Naive thymus-derived CD8-positive, alpha-beta T cell (primary cell): ENCODE measurements at regions not wholly inside any gene's neighbourhood (a gene's known extent, or its start where the extent isn't known, plus 50 kb on each side); places are given as distances from the start of the nearest gene placed in this dataset.

Experiments used
- ATAC-seq, 2 donors: fragments of 150-1000 bp; cut with Tn5 transposase in 1 of 2; sonication (Bioruptor Pico), chemical (Tn5 transposase) in 1 of 2; 1 replicate in 1 of 2; 2 replicates in 1 of 2; pipeline ENCODE4 v1.10.0; 2021; ENCODE audit warnings: mild to moderate bottlenecking in 2 of 2, moderate library complexity in 2 of 2
- POLR2A ChIA-PET: fragments of 350-600 bp; sonication (Branson Sonifier 250); formaldehyde crosslinking; loops from one replicate; lab custom pipeline; 2021; ENCODE audit warnings: antibody characterized with exemption; lab: Charles Lee
- DNase-seq, 10 donors: peaks; one replicate each; pipeline versions ENCODE4 v3.0.0 to v3.0.0-alpha.2; 2020 to 2022
- H3K27ac Mint-ChIP-seq, 10 donors: one replicate each; pipeline ENCODE4 v1.8.0; 2020 to 2022; ENCODE audit warnings: mild to moderate bottlenecking in 10 of 10, mixed read lengths in 10 of 10, moderate library complexity in 4 of 10, inconsistent platforms in 1 of 10
- H3K27me3 Mint-ChIP-seq, 5 donors: one replicate each; pipeline ENCODE4 v1.8.0; 2021 to 2022; ENCODE audit warnings: mixed read lengths in 5 of 5
- H3K36me3 Mint-ChIP-seq, 3 donors: one replicate each; pipeline ENCODE4 v1.8.0; 2020 to 2022; ENCODE audit warnings: mixed read lengths in 3 of 3, mild to moderate bottlenecking in 2 of 3, inconsistent platforms in 1 of 3
- H3K4me1 Mint-ChIP-seq, 4 donors: one replicate each; pipeline ENCODE4 v1.8.0; 2021 to 2022; ENCODE audit warnings: mixed read lengths in 4 of 4
- H3K4me3 Mint-ChIP-seq, 10 donors: one replicate each; pipeline ENCODE4 v1.8.0; 2020 to 2022; ENCODE audit warnings: mild to moderate bottlenecking in 10 of 10, mixed read lengths in 10 of 10, moderate library complexity in 6 of 10, inconsistent platforms in 1 of 10
- H3K9me3 Mint-ChIP-seq, 9 donors: one replicate each; pipeline ENCODE4 v1.8.0; 2020 to 2022; ENCODE audit warnings: mixed read lengths in 9 of 9, mild to moderate bottlenecking in 3 of 9, inconsistent platforms in 1 of 9, moderate library complexity in 1 of 9

DNA sequence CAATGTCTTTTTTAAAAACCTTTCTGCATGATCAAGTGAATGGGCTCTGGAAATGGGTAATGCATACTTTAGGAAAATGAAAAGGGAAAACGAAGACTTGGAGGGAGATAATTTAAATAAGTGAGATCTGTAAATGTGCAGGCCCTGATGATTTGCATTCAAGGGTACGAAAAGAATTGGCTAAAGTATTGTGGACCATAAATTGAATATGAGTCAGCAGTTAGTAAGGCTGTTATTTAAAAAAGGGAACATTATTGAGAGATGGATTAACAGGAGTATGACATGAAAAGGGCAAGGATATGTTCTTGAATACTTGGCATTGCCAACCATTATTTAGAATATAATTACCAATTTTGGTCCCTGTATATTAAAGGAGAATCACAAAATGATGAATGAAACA is 125.5 kb downstream of the GPAT3 start:
- POLR2A ChIA-PET: no interaction called here
- Mint-ChIP-seq H3K9me3 (no peaks in the 10 kb centered on the region), H3K36me3 (no peaks in the 10 kb centered on the region), H3K27ac (no peak overlapping the region), H3K4me3 (no peak overlapping the region), H3K4me1 (peaks cover 2 to 16% (median 11%) of the 10 kb centered on the region in 4 donors), H3K27me3 (peaks cover 0 to 7% (median 1%) of the 10 kb centered on the region in 5 donors)
- DNase-seq (no peak), ATAC-seq (no peak)

DNA sequence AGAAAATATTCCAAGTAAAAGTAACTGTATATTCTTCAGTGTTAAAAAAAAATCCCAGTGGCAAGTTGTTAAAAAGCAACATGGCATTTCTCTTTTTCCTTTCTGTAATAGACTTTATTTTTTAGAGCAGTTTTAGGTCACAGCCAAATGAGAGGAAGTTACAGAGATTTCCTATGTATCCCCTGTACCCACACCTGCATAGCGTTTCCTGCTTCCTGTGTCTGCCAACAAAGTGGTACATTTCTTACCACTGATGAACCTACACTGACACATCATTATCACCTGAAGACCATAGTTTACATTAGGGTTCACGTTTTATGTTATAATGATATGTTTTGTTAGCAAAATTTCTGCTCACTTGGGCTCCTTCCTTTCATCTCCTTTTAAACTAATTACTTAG is 124.7 kb downstream of the GPAT3 start:
- Mint-ChIP-seq H3K36me3 (no peaks in the 10 kb centered on the region), H3K9me3 (no peaks in the 10 kb centered on the region), H3K27me3 (peaks cover 0 to 2% (median 0%) of the 10 kb centered on the region in 5 donors), H3K4me3 (no peak overlapping the region), H3K27ac (peak overlapping the region in 3 of 10 donors; percentile 9 to 73 (median 52)), H3K4me1 (peaks cover 2 to 16% (median 11%) of the 10 kb centered on the region in 4 donors)
- DNase-seq (peak in 2 of 10 donors; percentile 12 to 25), ATAC-seq (peak in 1 of 2 donors; percentile 77)
- POLR2A ChIA-PET: no interaction called here

DNA sequence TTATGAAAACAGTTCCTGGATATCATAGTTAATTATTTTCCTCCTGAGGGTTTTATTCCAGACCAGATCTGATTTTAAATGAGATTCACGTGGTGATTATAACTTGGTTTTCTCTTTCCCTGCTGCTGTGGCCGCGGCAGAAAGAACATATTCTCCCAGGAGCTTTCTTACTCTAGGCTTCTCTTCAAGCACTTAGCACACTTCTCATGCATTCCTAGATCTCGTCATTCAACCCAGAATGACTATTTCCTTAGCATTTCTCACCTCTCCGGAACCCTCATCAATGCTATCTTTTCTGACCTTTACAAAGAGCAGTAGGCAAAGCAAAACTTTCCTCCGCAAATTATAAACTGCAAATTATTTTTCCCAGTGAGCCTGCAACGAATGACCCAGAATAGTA is 122.9 kb downstream of the GPAT3 start:
- no peak overlapping the region for H3K4me3 Mint-ChIP-seq
- no peaks in the 10 kb centered on the region for H3K36me3 Mint-ChIP-seq
- ATAC-seq (no peak), DNase-seq (no peak)
- POLR2A ChIA-PET: no interaction called here
- H3K27ac Mint-ChIP-seq: no peak overlapping the region
- H3K9me3 Mint-ChIP-seq: no peaks in the 10 kb centered on the region
- H3K27me3 Mint-ChIP-seq: peaks cover 0 to 7% (median 0%) of the 10 kb centered on the region in 5 donors
- H3K4me1 Mint-ChIP-seq: peaks cover 2 to 16% (median 11%) of the 10 kb centered on the region in 4 donors

DNA sequence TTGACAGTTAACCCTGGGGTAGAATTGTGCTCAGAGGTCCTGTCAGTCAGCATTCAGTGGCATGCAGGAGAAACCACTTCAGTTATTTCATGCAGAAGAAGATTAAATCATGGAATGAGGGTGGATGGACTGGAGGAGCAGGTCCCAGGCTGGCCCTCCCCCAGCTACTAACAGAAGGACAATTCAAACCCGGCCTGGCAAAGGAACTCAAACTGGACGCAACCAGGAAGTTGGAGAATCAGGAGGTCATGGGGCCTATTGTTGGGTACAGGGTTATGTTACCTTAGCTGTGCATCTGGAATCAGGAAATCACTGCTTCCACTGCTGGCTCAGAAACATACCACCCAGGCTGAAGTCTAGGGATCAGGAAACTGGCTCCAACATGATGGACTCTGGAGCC is 121.4 kb downstream of the GPAT3 start:
- Mint-ChIP-seq H3K27ac (no peak overlapping the region), H3K4me1 (peaks cover 2 to 16% (median 11%) of the 10 kb centered on the region in 4 donors), H3K36me3 (no peaks in the 10 kb centered on the region), H3K9me3 (no peaks in the 10 kb centered on the region), H3K4me3 (no peak overlapping the region), H3K27me3 (peaks cover 0 to 9% (median 3%) of the 10 kb centered on the region in 5 donors)
- ATAC-seq (no peak), DNase-seq (no peak)
- POLR2A ChIA-PET: no interaction called here
